Lower leg skin (tissue), 3 donors: ENCODE measurements at regions not wholly inside any gene's neighbourhood (a gene's known extent, or its start where the extent isn't known, plus 50 kb on each side); places are given as distances from the start of the nearest gene placed in this dataset.

ENCODE experiments used
- POLR2A ChIP-seq, 2 donors: fragments of 450-650 bp; IDR thresholded peaks; one replicate each; pipeline ENCODE4 v1.6.1; 2016 to 2017; ENCODE audit warnings: antibody characterized with exemption in 2 of 2, mild to moderate bottlenecking in 1 of 2, moderate library complexity in 1 of 2
- TF ChIP-seq, protein P1 (sequence below), 3 donors: fragments of 450-650 bp; IDR thresholded peaks; one replicate each; pipeline ENCODE4 v1.5.1; 2016; ENCODE audit warnings: antibody characterized with exemption in 3 of 3, mild to moderate bottlenecking in 3 of 3, moderate library complexity in 2 of 3

DNA sequence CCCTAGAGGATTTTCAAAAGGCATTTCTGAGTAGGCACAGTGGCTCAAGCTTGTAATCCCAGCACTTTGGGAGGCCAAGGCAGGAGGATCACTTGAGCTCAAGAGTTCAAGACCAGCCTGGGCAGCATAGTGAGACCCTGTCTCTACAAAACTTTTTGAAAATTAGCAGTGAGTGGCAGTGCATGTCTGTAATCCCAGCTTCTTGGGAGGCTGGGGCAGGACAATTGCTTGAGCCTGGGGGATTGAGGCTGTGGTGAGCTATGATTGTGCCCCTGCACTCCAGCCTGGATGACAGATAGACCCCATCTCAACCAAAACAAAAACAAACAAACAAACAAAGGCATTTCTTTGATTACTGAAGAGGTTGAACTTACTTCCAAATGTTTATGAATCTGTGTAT, 201.4 kb downstream of the KIF26A start:
- TF ChIP-seq, protein P1, sequence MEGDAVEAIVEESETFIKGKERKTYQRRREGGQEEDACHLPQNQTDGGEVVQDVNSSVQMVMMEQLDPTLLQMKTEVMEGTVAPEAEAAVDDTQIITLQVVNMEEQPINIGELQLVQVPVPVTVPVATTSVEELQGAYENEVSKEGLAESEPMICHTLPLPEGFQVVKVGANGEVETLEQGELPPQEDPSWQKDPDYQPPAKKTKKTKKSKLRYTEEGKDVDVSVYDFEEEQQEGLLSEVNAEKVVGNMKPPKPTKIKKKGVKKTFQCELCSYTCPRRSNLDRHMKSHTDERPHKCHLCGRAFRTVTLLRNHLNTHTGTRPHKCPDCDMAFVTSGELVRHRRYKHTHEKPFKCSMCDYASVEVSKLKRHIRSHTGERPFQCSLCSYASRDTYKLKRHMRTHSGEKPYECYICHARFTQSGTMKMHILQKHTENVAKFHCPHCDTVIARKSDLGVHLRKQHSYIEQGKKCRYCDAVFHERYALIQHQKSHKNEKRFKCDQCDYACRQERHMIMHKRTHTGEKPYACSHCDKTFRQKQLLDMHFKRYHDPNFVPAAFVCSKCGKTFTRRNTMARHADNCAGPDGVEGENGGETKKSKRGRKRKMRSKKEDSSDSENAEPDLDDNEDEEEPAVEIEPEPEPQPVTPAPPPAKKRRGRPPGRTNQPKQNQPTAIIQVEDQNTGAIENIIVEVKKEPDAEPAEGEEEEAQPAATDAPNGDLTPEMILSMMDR (IDR thresholded peaks at IDR 0.05) = no peak
- no peak for TF ChIP-seq POLR2A (IDR thresholded peaks at IDR 0.05)
